HepG2 (cell line): ENCODE measurements at regions not wholly inside any gene's neighbourhood (a gene's known extent, or its start where the extent isn't known, plus 50 kb on each side); places are given as distances from the start of the nearest gene placed in this dataset.

Experiments used
- ATAC-seq: fragments of 200-7000 bp; cut with Tn5 transposase; 3 replicates; pipeline ENCODE4 v1.9.1; 2020; ENCODE audit warnings: mild to moderate bottlenecking, moderate library complexity
- BruUV-seq: library from RNA; stranded (reverse); fragments of 400-500 nt; replicated peaks from 2 replicates; lab custom pipeline; 2021; lab: Mats Ljungman, UMichigan
- CTCF ChIA-PET: fragments of 300-600 bp; formaldehyde crosslinking; extraction: SDS; loops from one replicate; lab custom pipeline; 2021; ENCODE audit warnings: low total read pairs, inconsistent platforms, low intra/inter-chr PET ratio; lab: Yijun Ruan, JAX
- POLR2A ChIA-PET: fragments of 350-600 bp; sonication (Branson Sonifier 250); formaldehyde crosslinking; loops from one replicate; lab custom pipeline; 2020; ENCODE audit warnings: antibody characterized with exemption, inconsistent platforms; lab: Yijun Ruan, JAX
- DNase-seq: peaks from one replicate; pipeline ENCODE4 v3.0.0-alpha.2; 2015; ENCODE audit warnings: low spot score
- FAIRE-seq: peaks from 3 replicates; lab custom pipeline; 2011; peaks lifted over from hg19 to GRCh38; lab: Jason Lieb, UNC
- H2AFZ ChIP-seq: one replicate; pipeline ENCODE4 v1.6.1; 2011; ENCODE audit warnings: low read length, inconsistent platforms
- H3K27ac ChIP-seq: fragments of 300-600 bp; 3 replicates; pipeline ENCODE4 v1.8.0; 2011; ENCODE audit warnings: mixed run types, mild to moderate bottlenecking, mixed read lengths, low read length, inconsistent platforms; ENCODE audit not compliant: insufficient read depth; ENCODE audit errors: extremely low read length
- H3K27me3 ChIP-seq, 2 experiments: fragments of 200-600 bp in 1 of 2; 2 replicates in 1 of 2; 3 replicates in 1 of 2; pipeline versions ENCODE4 v1.6.0 to v1.8.0; 2011; ENCODE audit warnings: low read length in 2 of 2, mild to moderate bottlenecking in 2 of 2, moderate library complexity in 2 of 2, inconsistent platforms in 1 of 2; ENCODE audit not compliant: insufficient read depth in 2 of 2, control insufficient read depth in 1 of 2
- H3K36me3 ChIP-seq, 2 experiments: fragments of 200-600 bp in 1 of 2; replicated peaks in 1 of 2; 2 replicates in 1 of 2; 3 replicates in 1 of 2; pipeline versions ENCODE4 v1.5.1 to v1.8.0; 2011; ENCODE audit warnings: low read length in 2 of 2, inconsistent platforms in 1 of 2; ENCODE audit not compliant: insufficient read depth in 2 of 2, control insufficient read depth in 1 of 2
- H3K4me1 ChIP-seq: 2 replicates; pipeline ENCODE4 v1.5.1; 2012; ENCODE audit warnings: low read length, inconsistent platforms; ENCODE audit not compliant: insufficient read depth
- H3K4me2 ChIP-seq: 2 replicates; pipeline ENCODE4 v1.6.0; 2011; ENCODE audit warnings: low read depth, low read length, inconsistent platforms
- H3K4me3 ChIP-seq, 3 experiments: fragments of 200-600 bp in 1 of 3; sonication (generic), shearing (Covaris generic) in 1 of 3; replicated peaks in 1 of 3; 2 replicates each; pipeline ENCODE4 v1.5.1; 2011 to 2016; ENCODE audit warnings: low read length in 3 of 3, inconsistent platforms in 2 of 3, low read depth in 2 of 3, mild to moderate bottlenecking in 2 of 3, control low read depth in 1 of 3, mixed read lengths in 1 of 3; ENCODE audit not compliant: insufficient read depth in 1 of 3
- H3K79me2 ChIP-seq: one replicate; pipeline ENCODE4 v1.6.1; 2011; ENCODE audit warnings: low read length, inconsistent platforms; ENCODE audit not compliant: insufficient read depth
- H3K9ac ChIP-seq: 2 replicates; pipeline ENCODE4 v1.6.0; 2011; ENCODE audit warnings: mild to moderate bottlenecking, low read depth, low read length, inconsistent platforms; ENCODE audit not compliant: insufficient read depth
- H3K9me3 ChIP-seq: 2 replicates; pipeline ENCODE4 v1.5.1; 2012; ENCODE audit warnings: mild to moderate bottlenecking, low read length
- H4K20me1 ChIP-seq: 2 replicates; pipeline ENCODE4 v1.6.0; 2011; ENCODE audit warnings: inconsistent platforms, mild to moderate bottlenecking, low read length, moderate library complexity; ENCODE audit not compliant: insufficient read depth
- CEBPG ChIP-seq: IDR thresholded peaks from 2 replicates; pipeline ENCODE4 v1.6.1; 2016
- CHD4 ChIP-seq: fragments of 200-600 bp; sonication (generic); IDR thresholded peaks from 2 replicates; pipeline ENCODE4 v1.7.0; 2017; ENCODE audit warnings: mild to moderate bottlenecking, low read length, borderline replicate concordance
- ELF1 ChIP-seq: sonication (generic); formaldehyde crosslinking; IDR thresholded peaks from 2 replicates; pipeline ENCODE4 v1.4.0; 2020; ENCODE audit warnings: missing genetic modification reagents
- ETV6 ChIP-seq: sonication (generic); formaldehyde crosslinking; conservative IDR thresholded peaks from 2 replicates; pipeline ENCODE4 v1.4.0; 2020; ENCODE audit warnings: missing genetic modification reagents
- FOSL1 ChIP-seq: sonication (generic); formaldehyde crosslinking; IDR thresholded peaks from 2 replicates; pipeline ENCODE4 v1.9.0; 2021; ENCODE audit warnings: missing genetic modification reagents, borderline replicate concordance
- FOXA1 ChIP-seq, 2 experiments: fragments of 450-650 bp in 1 of 2; sonication (generic) in 1 of 2; formaldehyde crosslinking in 1 of 2; IDR thresholded peaks; 2 replicates each; pipeline versions ENCODE4 v1.4.0 to v1.6.1; 2016 to 2020; ENCODE audit warnings: missing genetic modification reagents in 1 of 2
- HMG20A ChIP-seq: IDR thresholded peaks from 2 replicates; pipeline ENCODE4 v1.6.1; 2016; ENCODE audit warnings: borderline replicate concordance
- JUN ChIP-seq: sonication (generic); formaldehyde crosslinking; IDR thresholded peaks from 2 replicates; pipeline ENCODE4 v1.4.0; 2020; ENCODE audit warnings: mild to moderate bottlenecking, missing genetic modification reagents
- JUNB ChIP-seq: sonication (generic); formaldehyde crosslinking; IDR thresholded peaks from 2 replicates; pipeline ENCODE4 v1.8.0; 2022; ENCODE audit warnings: missing genetic modification reagents, mild to moderate bottlenecking, borderline replicate concordance
- JUND ChIP-seq: sonication (generic); formaldehyde crosslinking; IDR thresholded peaks from 2 replicates; pipeline ENCODE4 v1.8.0; 2022; ENCODE audit warnings: mild to moderate bottlenecking, missing genetic modification reagents
- SAP130 ChIP-seq: IDR thresholded peaks from 2 replicates; pipeline ENCODE4 v1.6.1; 2016; ENCODE audit warnings: low read depth
- ZNF468 ChIP-seq: sonication (generic); formaldehyde crosslinking; IDR thresholded peaks from 2 replicates; pipeline ENCODE4 v1.8.0; 2022; ENCODE audit warnings: mild to moderate bottlenecking, moderate library complexity, missing genetic modification reagents
- ZNF572 ChIP-seq: sonication (generic); formaldehyde crosslinking; IDR thresholded peaks from 2 replicates; pipeline ENCODE4 v1.5.1; 2020; ENCODE audit warnings: mild to moderate bottlenecking, missing genetic modification reagents
- WGBS: methylation state at CpG from one replicate; pipeline ENCODE4 v1.1.6; 2017; ENCODE audit warnings: low lambda C conversion rate; 5-methylcytosine and 5-hydroxymethylcytosine counted together
- in situ Hi-C: cut with HindIII; loops from 2 replicates; pipeline ENCODE4 v1.10.0; 2017; ENCODE audit warnings: low pct_unique_long_range_greater_than_20kb; ENCODE audit not compliant: extremely low pct_ligation_motif_present
- intact Hi-C: fragments of 100-400 bp; cut with micrococcal nuclease; formaldehyde crosslinking; loops from one replicate; pipeline ENCODE4 v1.10.0; 2022; ENCODE audit not compliant: unreplicated experiment
- TF ChIP-seq, protein P1 (sequence below): IDR thresholded peaks from 2 replicates; pipeline ENCODE4 v1.6.1; 2016; ENCODE audit warnings: low read depth
- TF ChIP-seq, protein P2 (sequence below): sonication (generic); formaldehyde crosslinking; IDR thresholded peaks from 2 replicates; pipeline ENCODE4 v1.4.0; 2020; ENCODE audit warnings: missing genetic modification reagents
- TF ChIP-seq, protein P3 (sequence below): IDR thresholded peaks from 2 replicates; pipeline ENCODE4 v1.4.0; 2020; ENCODE audit warnings: mild to moderate bottlenecking, missing genetic modification reagents
- TF ChIP-seq, protein P4 (sequence below): sonication (generic); formaldehyde crosslinking; IDR thresholded peaks from 2 replicates; pipeline ENCODE4 v1.9.0; 2021; ENCODE audit warnings: missing genetic modification reagents, borderline replicate concordance

DNA sequence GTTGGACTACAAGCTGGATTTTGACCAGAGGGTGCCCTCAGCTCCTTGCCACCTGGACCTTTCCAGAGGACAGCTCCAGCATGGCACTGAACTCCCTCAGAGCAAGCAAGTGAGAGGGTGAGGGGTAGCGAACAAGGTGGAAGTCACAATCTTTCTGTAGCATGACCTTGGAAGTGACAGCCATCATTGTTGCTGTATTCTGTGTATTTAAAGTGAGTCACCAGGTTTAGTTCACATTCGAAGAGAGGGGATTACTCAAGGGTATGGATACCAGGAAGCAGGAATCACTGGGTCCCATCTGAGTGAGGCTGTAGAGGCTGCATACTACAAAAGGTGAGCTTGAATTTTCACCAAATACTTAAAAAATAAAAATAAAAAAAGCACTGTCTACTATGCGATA lies 280.0 kb upstream of the SPTLC3 start:
- intact Hi-C loops (no loop called here), in situ Hi-C loops (no loop called here)
- no peak overlapping the region for H3K4me2 ChIP-seq
- H3K27me3 ChIP-seq: no peaks in the 10 kb centered on the region
- no peaks in the 10 kb centered on the region for H3K36me3 ChIP-seq
- H3K79me2 ChIP-seq: no peaks in the 10 kb centered on the region
- BruUV-seq: no TSS peak
- H3K4me3 ChIP-seq: no peak overlapping the region
- 21% methylated on average over 3 of the region's 3 CpGs for WGBS
- H3K4me1 ChIP-seq: no peaks in the 10 kb centered on the region
- H4K20me1 ChIP-seq: no peaks in the 10 kb centered on the region
- ChIA-PET POLR2A (no interaction called here), CTCF (no interaction called here)
- no peaks in the 10 kb centered on the region for H3K9me3 ChIP-seq
- H3K27ac ChIP-seq: no peak overlapping the region
- FAIRE-seq (no peak), DNase-seq (peak; percentile 70), ATAC-seq (peak; percentile 89)
- H2AFZ ChIP-seq: no peak overlapping the region
- no peak overlapping the region for H3K9ac ChIP-seq
- TF ChIP-seq SAP130 (CRISPR knock-in tag) (peak; percentile 47), ELF1 (CRISPR knock-in tag) (peak; percentile 45; the same call in 1 of the 2 replicates), FOXA1 (IDR thresholded peaks at IDR 0.05) (no peak), FOXA1 (CRISPR knock-in tag; IDR thresholded peaks at IDR 0.05) (peak; percentile 44), JUNB (peak; percentile 15; the same call in 1 of the 2 replicates), JUND (CRISPR knock-in tag) (0 out of 2 replicates have a peak, but pooled peaks have one; percentile 26), ZNF468 (CRISPR knock-in tag) (no peak), CEBPG (CRISPR knock-in tag) (no peak), ETV6 (no peak), HMG20A (CRISPR knock-in tag) (peak; percentile 42; the same call in 1 of the 2 replicates), FOSL1 (CRISPR knock-in tag) (peak; percentile 26; the same call in 1 of the 2 replicates), CHD4 (no peak), ZNF572 (CRISPR knock-in tag) (no peak), JUN (CRISPR knock-in tag) (peak; percentile 68; the same call in 1 of the 2 replicates)
- TF ChIP-seq, protein P1, sequence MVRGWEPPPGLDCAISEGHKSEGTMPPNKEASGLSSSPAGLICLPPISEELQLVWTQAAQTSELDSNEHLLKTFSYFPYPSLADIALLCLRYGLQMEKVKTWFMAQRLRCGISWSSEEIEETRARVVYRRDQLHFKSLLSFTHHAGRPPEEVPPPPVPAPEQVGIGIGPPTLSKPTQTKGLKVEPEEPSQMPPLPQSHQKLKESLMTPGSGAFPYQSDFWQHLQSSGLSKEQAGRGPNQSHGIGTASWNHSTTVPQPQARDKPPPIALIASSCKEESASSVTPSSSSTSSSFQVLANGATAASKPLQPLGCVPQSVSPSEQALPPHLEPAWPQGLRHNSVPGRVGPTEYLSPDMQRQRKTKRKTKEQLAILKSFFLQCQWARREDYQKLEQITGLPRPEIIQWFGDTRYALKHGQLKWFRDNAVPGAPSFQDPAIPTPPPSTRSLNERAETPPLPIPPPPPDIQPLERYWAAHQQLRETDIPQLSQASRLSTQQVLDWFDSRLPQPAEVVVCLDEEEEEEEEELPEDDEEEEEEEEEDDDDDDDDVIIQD (CRISPR knock-in tag): 0 out of 2 replicates have a peak, but pooled peaks have one; percentile 34
- TF ChIP-seq, protein P2, sequence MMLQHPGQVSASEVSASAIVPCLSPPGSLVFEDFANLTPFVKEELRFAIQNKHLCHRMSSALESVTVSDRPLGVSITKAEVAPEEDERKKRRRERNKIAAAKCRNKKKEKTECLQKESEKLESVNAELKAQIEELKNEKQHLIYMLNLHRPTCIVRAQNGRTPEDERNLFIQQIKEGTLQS (CRISPR knock-in tag): peak; percentile 28; the same call in 1 of the 2 replicates
- TF ChIP-seq, protein P3, sequence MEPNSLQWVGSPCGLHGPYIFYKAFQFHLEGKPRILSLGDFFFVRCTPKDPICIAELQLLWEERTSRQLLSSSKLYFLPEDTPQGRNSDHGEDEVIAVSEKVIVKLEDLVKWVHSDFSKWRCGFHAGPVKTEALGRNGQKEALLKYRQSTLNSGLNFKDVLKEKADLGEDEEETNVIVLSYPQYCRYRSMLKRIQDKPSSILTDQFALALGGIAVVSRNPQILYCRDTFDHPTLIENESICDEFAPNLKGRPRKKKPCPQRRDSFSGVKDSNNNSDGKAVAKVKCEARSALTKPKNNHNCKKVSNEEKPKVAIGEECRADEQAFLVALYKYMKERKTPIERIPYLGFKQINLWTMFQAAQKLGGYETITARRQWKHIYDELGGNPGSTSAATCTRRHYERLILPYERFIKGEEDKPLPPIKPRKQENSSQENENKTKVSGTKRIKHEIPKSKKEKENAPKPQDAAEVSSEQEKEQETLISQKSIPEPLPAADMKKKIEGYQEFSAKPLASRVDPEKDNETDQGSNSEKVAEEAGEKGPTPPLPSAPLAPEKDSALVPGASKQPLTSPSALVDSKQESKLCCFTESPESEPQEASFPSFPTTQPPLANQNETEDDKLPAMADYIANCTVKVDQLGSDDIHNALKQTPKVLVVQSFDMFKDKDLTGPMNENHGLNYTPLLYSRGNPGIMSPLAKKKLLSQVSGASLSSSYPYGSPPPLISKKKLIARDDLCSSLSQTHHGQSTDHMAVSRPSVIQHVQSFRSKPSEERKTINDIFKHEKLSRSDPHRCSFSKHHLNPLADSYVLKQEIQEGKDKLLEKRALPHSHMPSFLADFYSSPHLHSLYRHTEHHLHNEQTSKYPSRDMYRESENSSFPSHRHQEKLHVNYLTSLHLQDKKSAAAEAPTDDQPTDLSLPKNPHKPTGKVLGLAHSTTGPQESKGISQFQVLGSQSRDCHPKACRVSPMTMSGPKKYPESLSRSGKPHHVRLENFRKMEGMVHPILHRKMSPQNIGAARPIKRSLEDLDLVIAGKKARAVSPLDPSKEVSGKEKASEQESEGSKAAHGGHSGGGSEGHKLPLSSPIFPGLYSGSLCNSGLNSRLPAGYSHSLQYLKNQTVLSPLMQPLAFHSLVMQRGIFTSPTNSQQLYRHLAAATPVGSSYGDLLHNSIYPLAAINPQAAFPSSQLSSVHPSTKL (CRISPR knock-in tag): peak; percentile 68
- TF ChIP-seq, protein P4, sequence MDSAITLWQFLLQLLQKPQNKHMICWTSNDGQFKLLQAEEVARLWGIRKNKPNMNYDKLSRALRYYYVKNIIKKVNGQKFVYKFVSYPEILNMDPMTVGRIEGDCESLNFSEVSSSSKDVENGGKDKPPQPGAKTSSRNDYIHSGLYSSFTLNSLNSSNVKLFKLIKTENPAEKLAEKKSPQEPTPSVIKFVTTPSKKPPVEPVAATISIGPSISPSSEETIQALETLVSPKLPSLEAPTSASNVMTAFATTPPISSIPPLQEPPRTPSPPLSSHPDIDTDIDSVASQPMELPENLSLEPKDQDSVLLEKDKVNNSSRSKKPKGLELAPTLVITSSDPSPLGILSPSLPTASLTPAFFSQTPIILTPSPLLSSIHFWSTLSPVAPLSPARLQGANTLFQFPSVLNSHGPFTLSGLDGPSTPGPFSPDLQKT (CRISPR knock-in tag): no peak
